IMR-90 (cell line): ENCODE measurements at regions not wholly inside any gene's neighbourhood (a gene's known extent, or its start where the extent isn't known, plus 50 kb on each side); places are given as distances from the start of the nearest gene placed in this dataset.

Experiments
- CEBPB ChIP-seq: IDR thresholded peaks from 2 replicates; pipeline ENCODE4 v1.6.1; 2012; ENCODE audit warnings: low read depth, low read length, improper control_type of control experiment
- CHD1 ChIP-seq: IDR thresholded peaks from 2 replicates; pipeline ENCODE4 v1.6.1; 2012; ENCODE audit warnings: low read depth, low read length, improper control_type of control experiment
- FOS ChIP-seq: fragments of 150-350 bp; IDR thresholded peaks from 2 replicates; pipeline ENCODE4 v1.6.1; 2016; ENCODE audit warnings: low read depth, low read length
- MAFK ChIP-seq: IDR thresholded peaks from 2 replicates; pipeline ENCODE4 v1.6.1; 2012; ENCODE audit warnings: low read depth, low read length, improper control_type of control experiment
- MAZ ChIP-seq: IDR thresholded peaks from 2 replicates; pipeline ENCODE4 v1.6.1; 2012; ENCODE audit warnings: low read depth, mild to moderate bottlenecking, low read length, improper control_type of control experiment, moderate library complexity, borderline replicate concordance
- MXI1 ChIP-seq: IDR thresholded peaks from 2 replicates; pipeline ENCODE4 v1.6.1; 2012; ENCODE audit warnings: low read depth, mild to moderate bottlenecking, low read length, moderate library complexity, borderline replicate concordance
- NFE2L2 ChIP-seq: fragments of 150-350 bp; IDR thresholded peaks from 2 replicates; pipeline ENCODE4 v1.6.1; 2016; ENCODE audit warnings: low read depth, mild to moderate bottlenecking, low read length
- POLR2A ChIP-seq: IDR thresholded peaks from 2 replicates; pipeline ENCODE4 v1.6.1; 2012; ENCODE audit warnings: mild to moderate bottlenecking, low read depth, low read length
- RAD21 ChIP-seq: IDR thresholded peaks from 2 replicates; pipeline ENCODE4 v1.6.1; 2012; ENCODE audit warnings: low read length, improper control_type of control experiment
- RCOR1 ChIP-seq: IDR thresholded peaks from 2 replicates; pipeline ENCODE4 v1.6.1; 2012; ENCODE audit warnings: mild to moderate bottlenecking, low read length, improper control_type of control experiment; ENCODE audit not compliant: insufficient replicate concordance
- RFX5 ChIP-seq: IDR thresholded peaks from 2 replicates; pipeline ENCODE4 v1.8.0; 2012; ENCODE audit warnings: low read depth, mild to moderate bottlenecking, low read length, moderate library complexity
- SMC3 ChIP-seq: fragments of 150-350 bp; IDR thresholded peaks from 2 replicates; pipeline ENCODE4 v1.6.1; 2016; ENCODE audit warnings: low read depth, mild to moderate bottlenecking, antibody characterized with exemption, low read length, moderate library complexity
- TF ChIP-seq, protein P1 (sequence below): fragments of 150-350 bp; IDR thresholded peaks from 2 replicates; pipeline ENCODE4 v1.6.1; 2017; ENCODE audit warnings: mild to moderate bottlenecking, antibody characterized with exemption, low read length, low read depth
- TF ChIP-seq, protein P2 (sequence below): conservative IDR thresholded peaks from 2 replicates; pipeline ENCODE4 v1.5.1; 2012; ENCODE audit warnings: mild to moderate bottlenecking, low read depth, low read length, improper control_type of control experiment

DNA sequence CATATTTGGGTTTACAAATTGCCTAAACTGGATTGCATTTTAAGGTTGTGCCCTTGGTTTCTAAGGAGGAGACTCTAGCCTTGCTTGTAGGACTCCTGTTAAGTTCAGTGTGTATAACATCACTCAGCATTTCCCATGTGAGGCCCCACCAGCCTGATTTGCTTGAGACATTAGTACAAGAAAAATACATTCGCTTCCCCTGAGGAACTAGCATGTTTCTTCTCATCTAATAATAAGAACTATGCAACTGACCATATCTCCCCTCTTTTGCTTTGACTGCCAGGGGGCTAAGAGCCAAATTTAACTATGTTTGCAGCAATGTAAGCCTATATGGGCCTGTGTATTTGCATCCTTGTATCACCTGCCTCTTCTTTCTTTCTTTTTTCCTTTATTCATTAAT lies 737.9 kb downstream of the INHBA start:
- TF ChIP-seq POLR2A = no peak
- TF ChIP-seq, protein P1, sequence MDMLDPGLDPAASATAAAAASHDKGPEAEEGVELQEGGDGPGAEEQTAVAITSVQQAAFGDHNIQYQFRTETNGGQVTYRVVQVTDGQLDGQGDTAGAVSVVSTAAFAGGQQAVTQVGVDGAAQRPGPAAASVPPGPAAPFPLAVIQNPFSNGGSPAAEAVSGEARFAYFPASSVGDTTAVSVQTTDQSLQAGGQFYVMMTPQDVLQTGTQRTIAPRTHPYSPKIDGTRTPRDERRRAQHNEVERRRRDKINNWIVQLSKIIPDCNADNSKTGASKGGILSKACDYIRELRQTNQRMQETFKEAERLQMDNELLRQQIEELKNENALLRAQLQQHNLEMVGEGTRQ = no peak
- TF ChIP-seq MXI1 = no peak
- TF ChIP-seq, protein P2, sequence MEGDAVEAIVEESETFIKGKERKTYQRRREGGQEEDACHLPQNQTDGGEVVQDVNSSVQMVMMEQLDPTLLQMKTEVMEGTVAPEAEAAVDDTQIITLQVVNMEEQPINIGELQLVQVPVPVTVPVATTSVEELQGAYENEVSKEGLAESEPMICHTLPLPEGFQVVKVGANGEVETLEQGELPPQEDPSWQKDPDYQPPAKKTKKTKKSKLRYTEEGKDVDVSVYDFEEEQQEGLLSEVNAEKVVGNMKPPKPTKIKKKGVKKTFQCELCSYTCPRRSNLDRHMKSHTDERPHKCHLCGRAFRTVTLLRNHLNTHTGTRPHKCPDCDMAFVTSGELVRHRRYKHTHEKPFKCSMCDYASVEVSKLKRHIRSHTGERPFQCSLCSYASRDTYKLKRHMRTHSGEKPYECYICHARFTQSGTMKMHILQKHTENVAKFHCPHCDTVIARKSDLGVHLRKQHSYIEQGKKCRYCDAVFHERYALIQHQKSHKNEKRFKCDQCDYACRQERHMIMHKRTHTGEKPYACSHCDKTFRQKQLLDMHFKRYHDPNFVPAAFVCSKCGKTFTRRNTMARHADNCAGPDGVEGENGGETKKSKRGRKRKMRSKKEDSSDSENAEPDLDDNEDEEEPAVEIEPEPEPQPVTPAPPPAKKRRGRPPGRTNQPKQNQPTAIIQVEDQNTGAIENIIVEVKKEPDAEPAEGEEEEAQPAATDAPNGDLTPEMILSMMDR = no peak
- TF ChIP-seq RFX5 = no peak
- no peak for TF ChIP-seq RCOR1
- TF ChIP-seq RAD21 = no peak
- no peak for TF ChIP-seq CEBPB
- TF ChIP-seq SMC3 = no peak
- no peak for TF ChIP-seq NFE2L2
- TF ChIP-seq FOS = no peak
- no peak for TF ChIP-seq CHD1
- no peak for TF ChIP-seq MAFK
- TF ChIP-seq MAZ = no peak
